Activated naive CD8-positive, alpha-beta T cell treated with anti-CD3 and anti-CD28 coated beads for 36 hours (primary cell): ENCODE measurements at regions not wholly inside any gene's neighbourhood (a gene's known extent, or its start where the extent isn't known, plus 50 kb on each side); places are given as distances from the start of the nearest gene placed in this dataset.
"Not testable (repeated sequence)": the region's sequence is repeated elsewhere in the genome, so short reads cannot be mapped to it uniquely, and the experiment has no call there.

Experiments used
- DNase-seq: peaks from one replicate; pipeline ENCODE4 v3.0.0; 2021
- H3K27ac Mint-ChIP-seq: one replicate; pipeline ENCODE4 v1.8.0; 2022; ENCODE audit warnings: mild to moderate bottlenecking, moderate library complexity, mixed read lengths
- H3K27me3 Mint-ChIP-seq: one replicate; pipeline ENCODE4 v1.8.0; 2022; ENCODE audit warnings: mild to moderate bottlenecking, mixed read lengths
- H3K36me3 Mint-ChIP-seq: one replicate; pipeline ENCODE4 v1.8.0; 2021; ENCODE audit warnings: mild to moderate bottlenecking, mixed read lengths
- H3K4me1 Mint-ChIP-seq: one replicate; pipeline ENCODE4 v1.8.0; 2021; ENCODE audit warnings: mixed read lengths
- H3K4me3 Mint-ChIP-seq: one replicate; pipeline ENCODE4 v1.8.0; 2022; ENCODE audit warnings: mild to moderate bottlenecking, moderate library complexity, mixed read lengths
- H3K9me3 Mint-ChIP-seq: one replicate; pipeline ENCODE4 v1.8.0; 2022; ENCODE audit warnings: mixed read lengths

- H3K36me3 Mint-ChIP-seq = no peaks in the 10 kb centered on the region
- H3K4me1 Mint-ChIP-seq = peaks cover 12% of the 10 kb centered on the region
- no peak overlapping the region for H3K4me3 Mint-ChIP-seq
- H3K27ac Mint-ChIP-seq = no peak overlapping the region
- DNase-seq = no peak
- H3K9me3 Mint-ChIP-seq = no peaks in the 10 kb centered on the region
- no peaks in the 10 kb centered on the region for H3K27me3 Mint-ChIP-seq
Observed at GRCh38 chr2:44101246-44101645, 67.4 kb upstream of the PPM1B start.

- Mint-ChIP-seq H3K36me3 (no peaks in the 10 kb centered on the region), H3K4me1 (peaks cover 17% of the 10 kb centered on the region)
Observed at GRCh38 chr2:44102790-44103562, 65.7 kb upstream of the PPM1B start.

DNA sequence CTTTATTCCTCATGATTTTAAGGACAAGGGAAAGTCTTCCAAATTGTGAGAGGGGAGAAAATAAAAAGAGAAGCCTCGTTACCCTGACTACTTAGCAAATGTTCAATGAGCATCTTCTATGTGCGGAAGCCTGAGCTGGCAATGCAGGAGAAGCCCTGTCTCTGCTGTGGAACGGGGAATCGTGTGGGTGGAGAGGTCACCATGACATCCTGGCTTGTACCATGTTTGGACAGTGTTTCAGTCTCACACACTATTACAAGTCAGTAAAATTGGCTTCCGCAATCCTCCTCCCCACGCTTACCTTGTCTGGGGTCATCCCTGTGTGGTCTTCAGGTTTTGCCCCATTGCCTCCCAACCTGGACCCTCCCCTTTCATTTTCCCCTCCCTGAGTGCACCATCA is 65.0 kb upstream of the PPM1B start:
- H3K27me3 Mint-ChIP-seq = no peaks in the 10 kb centered on the region
- peaks cover 15% of the 10 kb centered on the region for H3K4me1 Mint-ChIP-seq
- DNase-seq = no peak
- no peak overlapping the region for H3K4me3 Mint-ChIP-seq
- no peaks in the 10 kb centered on the region for H3K36me3 Mint-ChIP-seq
- no peaks in the 10 kb centered on the region for H3K9me3 Mint-ChIP-seq
- no peak overlapping the region for H3K27ac Mint-ChIP-seq

More at GRCh38 chr2:44102790-44103562, 65.7 kb upstream of the PPM1B start:
- Mint-ChIP-seq H3K9me3 (no peaks in the 10 kb centered on the region), H3K27me3 (no peaks in the 10 kb centered on the region), H3K27ac (no peak overlapping the region), H3K4me3 (no peak overlapping the region)
- DNase-seq = no peak

- H3K4me3 Mint-ChIP-seq = no peak overlapping the region
- H3K36me3 Mint-ChIP-seq = no peaks in the 10 kb centered on the region
- H3K9me3 Mint-ChIP-seq = no peaks in the 10 kb centered on the region
- DNase-seq = no peak
- peaks cover 15% of the 10 kb centered on the region for H3K4me1 Mint-ChIP-seq
- no peak overlapping the region for H3K27ac Mint-ChIP-seq
- no peaks in the 10 kb centered on the region for H3K27me3 Mint-ChIP-seq
Observed at GRCh38 chr2:44104855-44105271, 63.8 kb upstream of the PPM1B start.

DNA sequence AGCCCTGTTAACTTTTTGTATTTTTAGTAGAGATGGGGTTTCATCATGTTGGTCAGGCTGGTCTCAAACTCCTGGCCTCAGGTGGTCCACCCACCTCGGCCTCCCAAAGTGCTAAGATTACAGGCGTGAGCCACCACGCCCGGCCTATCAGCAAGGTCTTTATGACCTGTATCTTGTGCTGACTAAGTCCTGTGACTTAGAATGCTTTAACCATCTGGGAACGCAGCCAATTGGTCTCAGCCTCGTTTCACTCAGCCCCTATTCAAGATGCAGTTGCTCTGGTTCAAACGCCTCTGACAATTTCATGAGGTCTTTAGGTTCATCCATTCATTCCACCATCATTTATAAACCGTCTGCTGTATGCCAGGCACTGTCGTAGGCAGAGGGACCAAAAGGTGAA is 62.2 kb upstream of the PPM1B start:
- H3K9me3 Mint-ChIP-seq, H3K36me3 Mint-ChIP-seq, DNase-seq, H3K4me3 Mint-ChIP-seq, H3K27ac Mint-ChIP-seq, H3K27me3 Mint-ChIP-seq: not testable (repeated sequence)
- H3K4me1 Mint-ChIP-seq = peaks cover 12% of the 10 kb centered on the region

DNA sequence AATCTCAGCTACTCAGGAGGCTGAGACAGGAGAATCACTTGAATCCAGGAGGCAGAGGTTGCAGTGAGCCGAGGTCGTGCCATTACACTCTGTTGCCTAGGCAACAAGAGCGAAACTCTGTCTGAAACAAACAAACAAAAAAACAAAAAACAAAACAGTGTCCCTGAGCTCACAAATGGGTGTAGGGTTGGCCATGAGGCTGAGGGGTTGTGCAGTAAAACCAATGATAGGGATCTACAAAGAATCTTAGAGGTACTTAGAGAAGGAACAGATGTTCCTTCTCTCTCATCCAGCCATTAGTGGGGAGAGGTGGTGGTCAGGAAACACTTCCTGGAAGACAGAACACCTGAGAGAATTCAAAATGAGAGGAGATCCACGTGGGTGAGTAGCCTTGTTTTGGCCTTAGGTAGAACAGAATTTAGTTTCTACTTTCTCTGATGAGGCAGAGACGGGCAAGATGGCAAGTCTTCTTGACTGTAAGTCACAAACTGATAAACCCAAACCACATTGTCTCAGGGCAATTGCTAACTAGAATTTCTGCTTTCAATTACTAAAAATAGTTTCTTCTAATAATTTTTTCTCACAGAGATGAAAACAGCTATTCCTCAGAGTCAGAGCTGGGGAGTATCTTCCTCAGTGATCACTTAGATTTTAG is 61.5 kb upstream of the PPM1B start:
- Mint-ChIP-seq H3K27ac (no peak overlapping the region), H3K27me3 (no peaks in the 10 kb centered on the region), H3K36me3 (no peaks in the 10 kb centered on the region), H3K4me1 (peaks cover 12% of the 10 kb centered on the region), H3K9me3 (no peaks in the 10 kb centered on the region), H3K4me3 (no peak overlapping the region)
- DNase-seq = no peak

DNA sequence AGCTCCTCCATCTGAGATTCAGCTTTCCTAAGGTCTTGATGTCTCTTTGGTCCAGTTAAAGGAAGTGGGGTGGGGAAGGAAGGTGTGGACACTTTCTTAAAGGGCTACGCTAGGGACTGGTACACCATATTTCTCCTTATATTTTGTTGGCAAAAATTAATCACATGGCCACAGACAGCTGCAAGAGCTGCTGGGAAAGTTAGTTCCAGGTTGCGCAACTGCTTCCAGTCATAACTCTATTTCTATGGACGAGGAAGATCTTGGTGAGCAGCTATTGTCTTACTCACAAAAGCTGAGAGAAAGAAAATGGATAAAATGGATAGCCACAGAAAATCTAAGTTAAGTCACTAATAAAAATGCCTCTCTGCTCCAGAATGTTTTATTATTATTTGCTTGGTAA is 60.7 kb upstream of the PPM1B start:
- Mint-ChIP-seq H3K36me3 (no peaks in the 10 kb centered on the region), H3K27ac (no peak overlapping the region), H3K9me3 (no peaks in the 10 kb centered on the region), H3K27me3 (no peaks in the 10 kb centered on the region), H3K4me3 (no peak overlapping the region), H3K4me1 (peaks cover 12% of the 10 kb centered on the region)
- no peak for DNase-seq

DNA sequence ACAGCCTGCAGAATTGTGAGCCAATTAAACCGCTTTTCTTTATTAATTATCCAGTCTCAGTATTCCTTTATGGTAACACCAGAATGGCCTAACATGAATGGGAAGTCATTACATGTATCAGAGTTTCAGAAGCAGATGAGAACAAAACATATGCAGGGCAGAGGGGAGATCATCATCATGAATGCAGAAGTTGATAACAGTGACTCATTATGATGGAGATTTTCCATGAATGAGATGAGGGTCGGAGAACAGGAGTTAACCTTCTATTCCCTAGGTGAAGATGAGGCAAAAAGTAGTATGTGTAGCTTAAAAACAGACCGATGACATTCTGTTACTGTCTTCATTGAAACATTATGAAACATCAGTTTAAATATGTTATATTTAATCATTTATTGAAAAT is 59.5 kb upstream of the PPM1B start:
- H3K36me3 Mint-ChIP-seq = no peaks in the 10 kb centered on the region
- H3K9me3 Mint-ChIP-seq = no peaks in the 10 kb centered on the region
- H3K4me1 Mint-ChIP-seq = peaks cover 12% of the 10 kb centered on the region
- H3K4me3 Mint-ChIP-seq = no peak overlapping the region
- no peaks in the 10 kb centered on the region for H3K27me3 Mint-ChIP-seq
- DNase-seq = no peak
- H3K27ac Mint-ChIP-seq = no peak overlapping the region

DNA sequence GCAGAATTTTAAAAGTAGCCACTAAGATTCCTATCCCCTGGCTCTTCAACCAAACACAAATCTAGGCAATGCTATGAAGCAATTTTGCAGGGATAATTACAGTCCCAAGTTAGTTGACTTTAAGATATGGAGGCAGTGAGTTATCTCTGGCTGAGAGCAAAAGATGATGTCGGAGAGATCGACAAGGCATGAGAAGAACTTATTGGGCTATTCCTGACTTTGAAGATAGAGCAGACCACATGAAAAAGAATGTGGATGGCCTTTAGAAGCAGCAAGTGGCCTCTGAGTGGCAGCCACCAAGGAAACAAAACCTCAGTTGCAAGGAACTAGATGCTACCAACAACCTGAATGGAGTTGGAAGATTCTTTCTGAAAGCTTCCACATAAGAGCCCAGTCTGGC is 58.2 kb upstream of the PPM1B start:
- no peak for DNase-seq
- no peaks in the 10 kb centered on the region for H3K36me3 Mint-ChIP-seq
- H3K4me3 Mint-ChIP-seq = no peak overlapping the region
- peaks cover 12% of the 10 kb centered on the region for H3K4me1 Mint-ChIP-seq
- no peaks in the 10 kb centered on the region for H3K27me3 Mint-ChIP-seq
- no peak overlapping the region for H3K27ac Mint-ChIP-seq
- H3K9me3 Mint-ChIP-seq = no peaks in the 10 kb centered on the region

GRCh38 chr2:44112096-44112495 is 56.6 kb upstream of the PPM1B start:
- no peaks in the 10 kb centered on the region for H3K36me3 Mint-ChIP-seq
- no peaks in the 10 kb centered on the region for H3K27me3 Mint-ChIP-seq
- no peak overlapping the region for H3K4me3 Mint-ChIP-seq
- no peak for DNase-seq
- peaks cover 13% of the 10 kb centered on the region for H3K4me1 Mint-ChIP-seq
- H3K27ac Mint-ChIP-seq = no peak overlapping the region
- no peaks in the 10 kb centered on the region for H3K9me3 Mint-ChIP-seq

GRCh38 chr2:44116319-44116718 is 52.4 kb upstream of the PPM1B start:
- Mint-ChIP-seq H3K27me3 (no peaks in the 10 kb centered on the region), H3K4me1 (peaks cover 19% of the 10 kb centered on the region), H3K36me3 (no peaks in the 10 kb centered on the region), H3K4me3 (no peak overlapping the region), H3K9me3 (no peaks in the 10 kb centered on the region), H3K27ac (no peak overlapping the region)
- DNase-seq = no peak

DNA sequence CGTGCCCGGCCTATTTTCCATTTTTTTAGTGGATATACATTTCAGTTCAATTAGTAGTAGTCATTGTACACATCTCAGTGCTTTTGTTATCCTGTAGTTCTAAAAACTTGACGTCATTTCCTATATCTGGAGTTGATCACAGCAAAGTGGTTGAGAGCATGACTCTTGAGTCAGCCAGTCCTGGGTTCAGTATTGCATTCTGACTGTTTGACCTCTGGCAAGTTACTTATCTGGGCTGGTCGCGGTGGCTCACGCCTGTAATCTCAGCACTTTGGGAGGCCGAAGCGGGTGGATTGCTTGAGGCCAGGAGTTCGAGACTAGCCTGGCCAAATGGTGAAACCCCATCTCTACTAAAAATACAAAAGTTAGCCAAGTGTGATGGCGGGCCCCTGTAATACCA is 50.4 kb upstream of the PPM1B start:
- no peaks in the 10 kb centered on the region for H3K27me3 Mint-ChIP-seq
- no peak overlapping the region for H3K4me3 Mint-ChIP-seq
- peaks cover 28% of the 10 kb centered on the region for H3K4me1 Mint-ChIP-seq
- no peaks in the 10 kb centered on the region for H3K9me3 Mint-ChIP-seq
- no peaks in the 10 kb centered on the region for H3K36me3 Mint-ChIP-seq
- no peak overlapping the region for H3K27ac Mint-ChIP-seq
- no peak for DNase-seq
